OCI-LY1 (cell line): ENCODE measurements at regions not wholly inside any gene's neighbourhood (a gene's known extent, or its start where the extent isn't known, plus 50 kb on each side); places are given as distances from the start of the nearest gene placed in this dataset.

Experiments used
- CTCF ChIP-seq: fragments of 200-600 bp; sonication (generic), shearing (Covaris generic); IDR thresholded peaks from 2 replicates; pipeline ENCODE4 v1.5.1; 2017; ENCODE audit warnings: mild to moderate bottlenecking, antibody characterized with exemption, low read length, moderate library complexity, mixed read lengths
- EZH2 ChIP-seq: fragments of 200-600 bp; sonication (generic), shearing (Covaris generic); IDR thresholded peaks from 2 replicates; pipeline ENCODE4 v1.8.0; 2017; ENCODE audit warnings: borderline replicate concordance, mixed run types, mild to moderate bottlenecking, antibody characterized with exemption, low read length, moderate library complexity, mixed read lengths

- TF ChIP-seq EZH2 (no peak), CTCF (no peak)
These were observed 568.3 kb upstream of the KIRREL3 start for GRCh38 chr11:127568891-127569290.
